ENCODE measurements at regions not wholly inside any gene's neighbourhood (a gene's known extent, or its start where the extent isn't known, plus 50 kb on each side); places are given as distances from the start of the nearest gene placed in this dataset.

- DNase-seq (ENCODE audit: low read depth), result peak; percentile 67
- no peak overlapping the region for H3K4me3 ChIP-seq (ENCODE audit: low read length)
- TF ChIP-seq CTCF (IDR thresholded peaks at IDR 0.05; ENCODE audit: insufficient read depth, low read depth, low read length, missing control alignments), result no peak
Measured at GRCh38 chr16:48487287-48487686, 102.1 kb upstream of the SIAH1 start.

DNA sequence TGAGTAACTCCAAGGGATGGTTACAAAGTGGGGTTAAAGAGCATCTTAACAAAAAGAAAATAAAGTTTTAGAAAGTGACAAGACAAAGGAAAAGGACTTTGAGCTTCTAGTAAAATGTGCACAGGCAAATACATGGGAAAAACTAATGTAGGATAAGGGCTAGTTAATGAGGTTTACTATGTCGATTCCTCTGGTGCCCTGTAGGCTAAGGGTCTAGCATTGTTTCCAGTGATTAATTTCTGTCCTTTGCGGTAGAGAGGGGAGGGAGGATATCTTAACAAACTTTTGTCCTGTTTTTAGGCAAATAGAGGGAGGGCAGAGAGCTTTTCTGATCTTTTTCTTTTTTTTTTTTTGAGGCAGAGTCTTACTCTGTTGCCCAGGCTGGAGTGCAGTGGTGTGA, 96.6 kb upstream of the SIAH1 start:
- H3K4me3 ChIP-seq (ENCODE audit: low read length), result no peak overlapping the region
- DNase-seq (ENCODE audit: low read depth), result no peak
- no peak for TF ChIP-seq CTCF (IDR thresholded peaks at IDR 0.05; ENCODE audit: insufficient read depth, low read depth, low read length, missing control alignments)

DNA sequence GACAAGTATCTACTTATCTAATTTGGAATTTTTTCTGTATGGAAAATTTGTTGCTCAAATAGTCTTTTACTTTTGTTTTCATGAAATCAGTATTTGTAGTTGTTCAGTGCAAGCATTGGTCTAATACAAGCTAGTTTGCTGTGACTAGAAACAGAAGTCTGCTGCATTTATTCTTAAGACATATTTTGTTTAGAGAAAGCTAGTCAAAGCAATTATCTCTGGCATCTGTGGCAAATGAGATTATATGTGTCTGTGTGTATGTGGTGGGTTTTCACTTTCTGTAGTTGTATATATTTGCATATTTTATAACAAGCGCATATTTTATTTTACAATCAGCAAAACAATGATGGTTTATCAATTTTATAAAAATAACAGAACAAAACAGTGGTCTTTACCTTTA, 96.0 kb upstream of the SIAH1 start:
- no peak overlapping the region for H3K4me3 ChIP-seq (ENCODE audit: low read length)
- TF ChIP-seq CTCF (IDR thresholded peaks at IDR 0.05; ENCODE audit: insufficient read depth, low read depth, low read length, missing control alignments), result no peak
- no peak for DNase-seq (ENCODE audit: low read depth)

DNA sequence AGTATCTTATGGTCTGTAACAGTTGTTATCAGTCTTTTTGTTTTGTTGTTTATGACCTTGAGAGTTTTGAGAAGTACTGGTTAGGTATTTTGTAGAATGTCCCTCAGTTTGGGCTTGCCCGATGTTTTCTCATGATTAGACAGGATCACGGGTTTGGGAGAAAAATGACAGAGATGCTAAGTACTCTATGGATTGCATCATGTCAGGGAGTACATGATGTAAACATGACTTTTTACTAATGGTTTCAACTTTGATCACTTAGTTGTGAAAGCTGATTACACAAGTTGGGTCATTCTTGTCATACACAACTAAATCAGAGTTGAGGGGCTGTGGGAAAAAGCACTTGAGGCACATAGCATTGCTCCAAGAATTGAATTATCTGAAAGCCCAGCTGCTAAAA, 94.7 kb upstream of the SIAH1 start:
- H3K4me3 ChIP-seq (ENCODE audit: low read length), result no peak overlapping the region
- peak; percentile 68 for DNase-seq (ENCODE audit: low read depth)
- no peak for TF ChIP-seq CTCF (IDR thresholded peaks at IDR 0.05; ENCODE audit: insufficient read depth, low read depth, low read length, missing control alignments)

GRCh38 chr16:48479329-48479728, 94.1 kb upstream of the SIAH1 start:
- H3K4me3 ChIP-seq (ENCODE audit: low read length), result no peak overlapping the region
- TF ChIP-seq CTCF (IDR thresholded peaks at IDR 0.05; ENCODE audit: insufficient read depth, low read depth, low read length, missing control alignments), result no peak
- no peak for DNase-seq (ENCODE audit: low read depth)

GRCh38 chr16:48478393-48478792, 93.2 kb upstream of the SIAH1 start:
- DNase-seq (ENCODE audit: low read depth), result no peak
- TF ChIP-seq CTCF (IDR thresholded peaks at IDR 0.05; ENCODE audit: insufficient read depth, low read depth, low read length, missing control alignments), result no peak
- no peak overlapping the region for H3K4me3 ChIP-seq (ENCODE audit: low read length)

GRCh38 chr16:48471435-48471834, 86.2 kb upstream of the SIAH1 start:
- H3K4me3 ChIP-seq (ENCODE audit: low read length), result no peak overlapping the region
- TF ChIP-seq CTCF (IDR thresholded peaks at IDR 0.05; ENCODE audit: insufficient read depth, low read depth, low read length, missing control alignments), result no peak
- no peak for DNase-seq (ENCODE audit: low read depth)

Data from epithelial cell of esophagus (primary cell).